HFFc6 (cell line): ENCODE measurements at regions not wholly inside any gene's neighbourhood (a gene's known extent, or its start where the extent isn't known, plus 50 kb on each side); places are given as distances from the start of the nearest gene placed in this dataset.

Source experiments
- DNase-seq: peaks from one replicate; pipeline ENCODE4 v3.0.0-alpha.2; 2018
- H3K27ac Mint-ChIP-seq: 2 replicates; pipeline ENCODE4 v1.8.0; 2020; ENCODE audit warnings: mild to moderate bottlenecking, mixed read lengths
- H3K27me3 Mint-ChIP-seq: 2 replicates; pipeline ENCODE4 v1.8.0; 2021; ENCODE audit warnings: mild to moderate bottlenecking, moderate library complexity, mixed read lengths; ENCODE audit not compliant: insufficient read depth
- H3K36me3 Mint-ChIP-seq: 2 replicates; pipeline ENCODE4 v1.8.0; 2021; ENCODE audit warnings: low read depth, mixed read lengths
- H3K4me1 Mint-ChIP-seq: 2 replicates; pipeline ENCODE4 v1.8.0; 2020; ENCODE audit warnings: low read depth, mixed read lengths
- H3K4me3 Mint-ChIP-seq: 2 replicates; pipeline ENCODE4 v1.8.0; 2020; ENCODE audit warnings: mild to moderate bottlenecking, moderate library complexity, mixed read lengths
- H3K9me3 Mint-ChIP-seq: 2 replicates; pipeline ENCODE4 v1.8.0; 2020; ENCODE audit warnings: mild to moderate bottlenecking, mixed read lengths
- CTCF ChIP-seq: fragments of 200-600 bp; sonication (generic); IDR thresholded peaks from 2 replicates; pipeline ENCODE4 v1.5.0; 2021; ENCODE audit warnings: antibody characterized with exemption, mild to moderate bottlenecking

GRCh38 chr12:30074916-30075315 lies 291.2 kb upstream of the TMTC1 start:
- 0 out of 2 replicates have a peak, but pooled peaks cover 5% of the 10 kb centered on the region for H3K36me3 Mint-ChIP-seq
- H3K27me3 Mint-ChIP-seq = no peaks in the 10 kb centered on the region
- no peak overlapping the region for H3K4me3 Mint-ChIP-seq
- no peak for TF ChIP-seq CTCF
- DNase-seq = no peak
- H3K27ac Mint-ChIP-seq = no peak overlapping the region
- peaks cover 26% of the 10 kb centered on the region for H3K9me3 Mint-ChIP-seq
- no peaks in the 10 kb centered on the region for H3K4me1 Mint-ChIP-seq

GRCh38 chr12:30072824-30073223 lies 289.1 kb upstream of the TMTC1 start:
- DNase-seq = no peak
- Mint-ChIP-seq H3K27me3 (no peaks in the 10 kb centered on the region; the same call in 1 of the 2 replicates), H3K4me1 (no peaks in the 10 kb centered on the region), H3K36me3 (peaks cover 5% of the 10 kb centered on the region; the same call in 1 of the 2 replicates), H3K27ac (no peak overlapping the region), H3K9me3 (peaks cover 34% of the 10 kb centered on the region), H3K4me3 (no peak overlapping the region)
- TF ChIP-seq CTCF = no peak

- Mint-ChIP-seq H3K4me3 (no peak overlapping the region), H3K36me3 (peaks cover 5% of the 10 kb centered on the region; the same call in 1 of the 2 replicates), H3K9me3 (peaks cover 38% of the 10 kb centered on the region), H3K27ac (no peak overlapping the region), H3K4me1 (no peaks in the 10 kb centered on the region), H3K27me3 (peaks cover under 1% of the 10 kb centered on the region)
- no peak for TF ChIP-seq CTCF
- no peak for DNase-seq
Measured at GRCh38 chr12:30067146-30067545, 283.4 kb upstream of the TMTC1 start.

GRCh38 chr12:30064906-30065305 lies 281.2 kb upstream of the TMTC1 start:
- no peak overlapping the region for H3K4me3 Mint-ChIP-seq
- no peak overlapping the region for H3K27ac Mint-ChIP-seq
- peaks cover 1% of the 10 kb centered on the region for H3K27me3 Mint-ChIP-seq
- no peak for TF ChIP-seq CTCF
- no peaks in the 10 kb centered on the region for H3K4me1 Mint-ChIP-seq
- DNase-seq = no peak
- H3K9me3 Mint-ChIP-seq = peaks cover 25% of the 10 kb centered on the region
- H3K36me3 Mint-ChIP-seq = no peaks in the 10 kb centered on the region; the same call in 1 of the 2 replicates

- Mint-ChIP-seq H3K4me3 (no peak overlapping the region), H3K9me3 (peaks cover 14% of the 10 kb centered on the region; the same call in 1 of the 2 replicates), H3K36me3 (no peaks in the 10 kb centered on the region), H3K27ac (no peak overlapping the region), H3K4me1 (no peaks in the 10 kb centered on the region), H3K27me3 (peaks cover 1% of the 10 kb centered on the region)
- no peak for TF ChIP-seq CTCF
- DNase-seq = no peak
Measured at GRCh38 chr12:30063435-30063945, 279.7 kb upstream of the TMTC1 start.

GRCh38 chr12:30048371-30048770 lies 264.6 kb upstream of the TMTC1 start:
- peaks cover 5% of the 10 kb centered on the region; the same call in 1 of the 2 replicates for H3K9me3 Mint-ChIP-seq

More at GRCh38 chr12:30048371-30048770, 264.6 kb upstream of the TMTC1 start:
- Mint-ChIP-seq H3K27ac (no peak overlapping the region), H3K27me3 (no peaks in the 10 kb centered on the region), H3K4me1 (no peaks in the 10 kb centered on the region), H3K4me3 (no peak overlapping the region), H3K36me3 (no peaks in the 10 kb centered on the region)
- TF ChIP-seq CTCF = no peak
- no peak for DNase-seq
